K562 (cell line): ENCODE measurements at regions not wholly inside any gene's neighbourhood (a gene's known extent, or its start where the extent isn't known, plus 50 kb on each side); places are given as distances from the start of the nearest gene placed in this dataset.
A peak's percentile ranks its signal among the peaks of the same experiment; 100 is the strongest.

Experiments
- ATAC-seq: fragments of 200-7000 bp; cut with Tn5 transposase; 3 replicates; pipeline ENCODE4 v1.9.1; 2020; ENCODE audit warnings: moderate library complexity
- BruUV-seq: library from RNA; stranded (reverse); fragments of 400-500 nt; replicated peaks from 2 replicates; lab custom pipeline; 2021; lab: Mats Ljungman, UMichigan
- CTCF ChIA-PET: fragments of 300-600 bp; formaldehyde crosslinking; extraction: SDS; loops from one replicate; lab custom pipeline; 2021; ENCODE audit warnings: low intra/inter-chr PET ratio; lab: Yijun Ruan, JAX
- POLR2A ChIA-PET: fragments of 300-600, 350-650 bp; sonication (Branson Sonifier 250); formaldehyde crosslinking; extraction: SDS; loops from one replicate; lab custom pipeline; 2021; ENCODE audit warnings: antibody characterized with exemption, inconsistent platforms; lab: Yijun Ruan, JAX
- DNase-seq, 4 experiments: peaks; one replicate each; pipeline versions ENCODE4 v3.0.0 to v3.0.0-alpha.2; 2011 to 2018; ENCODE audit warnings: low spot score in 3 of 4, mixed read lengths in 3 of 4; ENCODE audit errors: extremely low read depth in 1 of 4
- FAIRE-seq: peaks from 2 replicates; lab custom pipeline; 2011; peaks lifted over from hg19 to GRCh38; lab: Jason Lieb, UNC
- H2AFZ ChIP-seq: 2 replicates; pipeline ENCODE4 v1.6.0; 2011; ENCODE audit warnings: low read depth, low read length, control low read depth, inconsistent platforms
- H3K27ac ChIP-seq: fragments of 200-600 bp; 3 replicates; pipeline ENCODE4 v1.8.0; 2011; ENCODE audit warnings: low read depth, mild to moderate bottlenecking, control low read depth, inconsistent platforms, low read length, moderate library complexity, mixed read lengths; ENCODE audit errors: extremely low read depth
- H3K27me3 ChIP-seq, 2 experiments: fragments of 300-600 bp in 1 of 2; 2 replicates in 1 of 2; 3 replicates in 1 of 2; pipeline versions ENCODE4 v1.6.0 to v1.8.0; 2011; ENCODE audit warnings: inconsistent platforms in 2 of 2, low read length in 2 of 2, mild to moderate bottlenecking in 1 of 2, mixed read lengths in 1 of 2, moderate library complexity in 1 of 2; ENCODE audit not compliant: control insufficient read depth in 2 of 2, insufficient read depth in 2 of 2
- H3K36me3 ChIP-seq: fragments of 300-600 bp; 3 replicates; pipeline ENCODE4 v1.8.0; 2011; ENCODE audit warnings: mild to moderate bottlenecking, low read length, inconsistent platforms; ENCODE audit not compliant: control insufficient read depth, insufficient read depth
- H3K4me1 ChIP-seq, 2 experiments: fragments of 200-600 bp in 1 of 2; replicated peaks in 1 of 2; 2 replicates in 1 of 2; 3 replicates in 1 of 2; pipeline versions ENCODE4 v1.5.1 to v1.8.0; 2011; ENCODE audit warnings: inconsistent platforms in 2 of 2, low read length in 2 of 2, mild to moderate bottlenecking in 1 of 2, mixed read lengths in 1 of 2, moderate library complexity in 1 of 2; ENCODE audit not compliant: control insufficient read depth in 2 of 2, insufficient read depth in 2 of 2
- H3K4me2 ChIP-seq: 2 replicates; pipeline ENCODE4 v1.6.1; 2011; ENCODE audit warnings: low read length, control low read depth, inconsistent platforms, mixed read lengths; ENCODE audit not compliant: insufficient read depth
- H3K4me3 ChIP-seq: fragments of 200-600 bp; sonication (generic), shearing (Covaris generic); 2 replicates; pipeline ENCODE4 v1.5.1; 2016; ENCODE audit warnings: control low read depth, inconsistent platforms
- H3K79me2 ChIP-seq: fragments of 200-600 bp; 3 replicates; pipeline ENCODE4 v1.8.0; 2011; ENCODE audit warnings: low read length, inconsistent platforms; ENCODE audit not compliant: control insufficient read depth, insufficient read depth
- H3K9ac ChIP-seq, 2 experiments: 2 replicates each; pipeline versions ENCODE4 v1.6.0 to v1.6.1; 2011; ENCODE audit warnings: low read depth in 2 of 2, low read length in 2 of 2, control low read depth in 1 of 2, inconsistent platforms in 1 of 2, mild to moderate bottlenecking in 1 of 2, mixed read lengths in 1 of 2; ENCODE audit not compliant: insufficient read depth in 1 of 2
- H3K9me1 ChIP-seq: one replicate; pipeline ENCODE4 v1.6.0; 2011; ENCODE audit warnings: inconsistent platforms, mild to moderate bottlenecking, low read length, moderate library complexity; ENCODE audit not compliant: control insufficient read depth, insufficient read depth
- H3K9me3 ChIP-seq: replicated peaks from 2 replicates; pipeline ENCODE4 v1.5.1; 2011; ENCODE audit warnings: low read depth, low read length, inconsistent platforms; ENCODE audit not compliant: control insufficient read depth, insufficient read depth
- H4K20me1 ChIP-seq: replicated peaks from 2 replicates; pipeline ENCODE4 v1.6.1; 2011; ENCODE audit warnings: low read length, inconsistent platforms, mixed read lengths; ENCODE audit not compliant: control insufficient read depth, insufficient read depth
- CBX2 ChIP-seq: fragments of 200-600 bp; sonication (generic); IDR thresholded peaks from one replicate; pipeline ENCODE4 v1.6.1; 2012; ENCODE audit warnings: mild to moderate bottlenecking, low read length, inconsistent platforms; ENCODE audit not compliant: insufficient read depth, poor library complexity, severe bottlenecking
- E2F8 ChIP-seq: fragments of 450-650 bp; IDR thresholded peaks from 2 replicates; pipeline ENCODE4 v1.7.1; 2018; ENCODE audit warnings: mild to moderate bottlenecking, low read depth; ENCODE audit not compliant: partially characterized antibody
- ETV1 ChIP-seq: fragments of 450-650 bp; conservative IDR thresholded peaks from 2 replicates; pipeline ENCODE4 v1.6.1; 2016; ENCODE audit warnings: missing genetic modification characterization, control low read depth, low read depth, missing compliant biosample characterization
- ETV5 ChIP-seq: sonication (generic); formaldehyde crosslinking; IDR thresholded peaks from 2 replicates; pipeline ENCODE4 v1.4.0; 2020; ENCODE audit warnings: low read depth, mild to moderate bottlenecking, missing genetic modification reagents
- FOXJ3 ChIP-seq: sonication (generic); formaldehyde crosslinking; IDR thresholded peaks from 2 replicates; pipeline ENCODE4 v1.4.0; 2020; ENCODE audit warnings: mild to moderate bottlenecking, missing genetic modification reagents
- IRF9 ChIP-seq: fragments of 450-650 bp; IDR thresholded peaks from 2 replicates; pipeline ENCODE4 v1.6.1; 2016; ENCODE audit warnings: missing biosample characterization, missing genetic modification characterization
- KDM2B ChIP-seq: fragments of 250-450 bp; sonication (Bioruptor Pico); IDR thresholded peaks from 2 replicates; pipeline ENCODE4 v1.8.0; 2021; ENCODE audit warnings: mild to moderate bottlenecking, moderate library complexity
- PYGO2 ChIP-seq: fragments of 450-650 bp; IDR thresholded peaks from 2 replicates; pipeline ENCODE4 v1.6.1; 2016; ENCODE audit warnings: mild to moderate bottlenecking, missing genetic modification characterization, moderate library complexity, missing compliant biosample characterization
- RNF2 ChIP-seq: sonication (generic); IDR thresholded peaks from 2 replicates; pipeline ENCODE4 v1.6.1; 2016
- SRF ChIP-seq, 2 experiments: fragments of 250-450, 450-650 bp in 1 of 2; sonication (Bioruptor Pico) in 1 of 2; sonication (generic) in 1 of 2; formaldehyde crosslinking; IDR thresholded peaks; 2 replicates each; pipeline versions ENCODE4 v1.5.0 to v1.5.1; 2020 to 2022; ENCODE audit warnings: mild to moderate bottlenecking in 1 of 2, missing genetic modification reagents in 1 of 2
- TCF15 ChIP-seq: fragments of 250-450 bp; sonication (Bioruptor Pico); IDR thresholded peaks from 2 replicates; pipeline ENCODE4 v1.8.0; 2022; ENCODE audit warnings: moderate library complexity, mild to moderate bottlenecking, inconsistent platforms
- XRCC4 ChIP-seq: IDR thresholded peaks from one replicate; pipeline ENCODE4 v1.6.1; 2011; ENCODE audit not compliant: insufficient read depth, insufficient read length; ENCODE audit errors: extremely low read depth
- ZNF324 ChIP-seq: fragments of 250-450 bp; sonication (Bioruptor Pico); IDR thresholded peaks from 2 replicates; pipeline ENCODE4 v1.4.0; 2020; ENCODE audit warnings: mild to moderate bottlenecking
- WGBS: fragments of 100-300 bp; shearing (Covaris generic); methylation state at CpG from one replicate; pipeline ENCODE4 v1.1.6; 2016; ENCODE audit warnings: low coverage, mixed read lengths; ENCODE audit not compliant: insufficient coverage; ENCODE audit errors: missing lambda C conversion rate; 5-methylcytosine and 5-hydroxymethylcytosine counted together
- in situ Hi-C: fragments of 300-500 bp; cut with MboI; formaldehyde crosslinking; loops from 4 replicates; pipeline ENCODE4 v1.15.0; 2018; ENCODE audit warnings: inconsistent platforms, mixed read lengths
- intact Hi-C: fragments of 100-400 bp; cut with micrococcal nuclease; formaldehyde crosslinking; loops from 2 replicates; pipeline ENCODE4 v1.14.2; 2022

GRCh38 chr1:229924639-229925038, 142.4 kb upstream of the GALNT2 start:
- intact Hi-C loops = no loop called here
- no peak overlapping the region for H2AFZ ChIP-seq
- no peaks in the 10 kb centered on the region; the same call in 1 of the 2 replicates for H4K20me1 ChIP-seq
- in situ Hi-C loops = no loop called here
- no peak overlapping the region for H3K4me2 ChIP-seq
- POLR2A ChIA-PET = no interaction called here
- H3K4me1 ChIP-seq = no peaks in the 10 kb centered on the region
- TF ChIP-seq KDM2B (CRISPR knock-in tag) (no peak), FOXJ3 (CRISPR knock-in tag) (no peak), XRCC4 (no peak), ETV1 (no peak), IRF9 (tag) (no peak), RNF2 (no peak), E2F8 (no peak), PYGO2 (tag) (no peak), TCF15 (CRISPR knock-in tag) (no peak), CBX2 (no peak), SRF (CRISPR knock-in tag; IDR thresholded peaks at IDR 0.05) (no peak), ETV5 (CRISPR knock-in tag) (no peak), ZNF324 (no peak)
- TF ChIP-seq, all 486 proteins: peak for 0
- WGBS = 0% methylated on average over 10 of the region's 10 CpGs
- no TSS peak for BruUV-seq
- no peak overlapping the region for H3K4me3 ChIP-seq
- H3K36me3 ChIP-seq = no peaks in the 10 kb centered on the region
- H3K79me2 ChIP-seq = no peaks in the 10 kb centered on the region
- H3K27me3 ChIP-seq = peaks cover 27 to 31% of the 10 kb centered on the region in 2 experiments; a peak in 4 of 5 replicates
- H3K9me1 ChIP-seq = no peaks in the 10 kb centered on the region
- CTCF ChIA-PET = interaction anchor here (0.5 kb wide), 1 partner anchor 75 kb away, joined by 3 read pairs; no protein-coding TSS in a partner anchor
- no peaks in the 10 kb centered on the region for H3K9me3 ChIP-seq
- no peak overlapping the region for H3K27ac ChIP-seq
- ATAC-seq (peak; percentile 27; the same call in 2 of the 3 replicates), DNase-seq (no peak), FAIRE-seq (no peak)
- H3K9ac ChIP-seq = no peak overlapping the region
